AG08395 (cell line): ENCODE measurements at regions not wholly inside any gene's neighbourhood (a gene's known extent, or its start where the extent isn't known, plus 50 kb on each side); places are given as distances from the start of the nearest gene placed in this dataset.
"Not testable (repeated sequence)": the region's sequence is repeated elsewhere in the genome, so short reads cannot be mapped to it uniquely, and the experiment has no call there.

Experiments
- DNase-seq: peaks from one replicate; pipeline ENCODE4 v3.0.0; 2012; ENCODE audit warnings: mixed read lengths, low spot score

GRCh38 chr1:194917769-194918168, 1690.5 kb downstream of the KCNT2 start:
- no peak for DNase-seq

- DNase-seq: no peak
Observed at GRCh38 chr1:194908643-194909042, 1699.6 kb downstream of the KCNT2 start.

GRCh38 chr1:194903524-194903923, 1704.7 kb downstream of the KCNT2 start:
- DNase-seq: no peak

GRCh38 chr1:194889310-194889709, 1702.9 kb upstream of the B3GALT2 start:
- no peak for DNase-seq

GRCh38 chr1:194870860-194871259, 1684.4 kb upstream of the B3GALT2 start:
- DNase-seq: no peak

- no peak for DNase-seq
Observed at GRCh38 chr1:194866153-194866552, 1679.7 kb upstream of the B3GALT2 start.

- no peak for DNase-seq
Observed at GRCh38 chr1:194865383-194865782, 1679.0 kb upstream of the B3GALT2 start.

GRCh38 chr1:194862129-194862528, 1675.7 kb upstream of the B3GALT2 start:
- no peak for DNase-seq

- no peak for DNase-seq
Observed at GRCh38 chr1:194860248-194861201, 1674.1 kb upstream of the B3GALT2 start.

- DNase-seq: not testable (repeated sequence)
Observed at GRCh38 chr1:194859481-194860154, 1673.2 kb upstream of the B3GALT2 start.

- DNase-seq: not testable (repeated sequence)
Observed at GRCh38 chr1:194858811-194859480, 1672.5 kb upstream of the B3GALT2 start.

- DNase-seq: no peak
Observed at GRCh38 chr1:194857413-194857812, 1671.0 kb upstream of the B3GALT2 start.

GRCh38 chr1:194848846-194849245, 1662.4 kb upstream of the B3GALT2 start:
- no peak for DNase-seq

- DNase-seq: no peak
Observed at GRCh38 chr1:194846488-194846887, 1660.1 kb upstream of the B3GALT2 start.

GRCh38 chr1:194843077-194843476, 1656.7 kb upstream of the B3GALT2 start:
- no peak for DNase-seq

GRCh38 chr1:194833111-194833510, 1646.7 kb upstream of the B3GALT2 start:
- no peak for DNase-seq

GRCh38 chr1:194831595-194831994, 1645.2 kb upstream of the B3GALT2 start:
- not testable (repeated sequence) for DNase-seq

GRCh38 chr1:194830387-194830786, 1644.0 kb upstream of the B3GALT2 start:
- DNase-seq: no peak

GRCh38 chr1:194829492-194829891, 1643.1 kb upstream of the B3GALT2 start:
- DNase-seq: no peak

GRCh38 chr1:194825382-194825781, 1639.0 kb upstream of the B3GALT2 start:
- DNase-seq: no peak

- DNase-seq: no peak
Observed at GRCh38 chr1:194821091-194821490, 1634.7 kb upstream of the B3GALT2 start.

GRCh38 chr1:194818674-194819073, 1632.3 kb upstream of the B3GALT2 start:
- DNase-seq: no peak

GRCh38 chr1:194816859-194817258, 1630.4 kb upstream of the B3GALT2 start:
- no peak for DNase-seq
